ENCODE measurements at regions not wholly inside any gene's neighbourhood (a gene's known extent, or its start where the extent isn't known, plus 50 kb on each side); places are given as distances from the start of the nearest gene placed in this dataset.
"Not testable (repeated sequence)": the region's sequence is repeated elsewhere in the genome, so short reads cannot be mapped to it uniquely, and the experiment has no call there.

- DNase-seq, result no peak
Observed at GRCh38 chr2:171266102-171266501, 105.4 kb upstream of the TLK1 start.

GRCh38 chr2:171261529-171261928 is 100.8 kb upstream of the TLK1 start:
- DNase-seq, result not testable (repeated sequence)

GRCh38 chr2:171260471-171261424 is 100.1 kb upstream of the TLK1 start:
- DNase-seq, result no peak

- DNase-seq, result no peak
Observed at GRCh38 chr2:171254666-171255065, 94.0 kb upstream of the TLK1 start.

GRCh38 chr2:171253900-171254650 is 93.4 kb upstream of the TLK1 start:
- DNase-seq, result no peak

- DNase-seq, result no peak
Observed at GRCh38 chr2:171253279-171253678, 92.6 kb upstream of the TLK1 start.

- no peak for DNase-seq
Observed at GRCh38 chr2:171249689-171250088, 89.0 kb upstream of the TLK1 start.

GRCh38 chr2:171247741-171248662 is 87.3 kb upstream of the TLK1 start:
- DNase-seq, result no peak

- DNase-seq, result no peak
Observed at GRCh38 chr2:171244970-171245782, 84.5 kb upstream of the TLK1 start.

GRCh38 chr2:171244466-171244969 is 83.8 kb upstream of the TLK1 start:
- no peak for DNase-seq

GRCh38 chr2:171241771-171242170 is 81.1 kb upstream of the TLK1 start:
- no peak for DNase-seq

- no peak for DNase-seq
Observed at GRCh38 chr2:171238946-171239345, 78.3 kb upstream of the TLK1 start.

GRCh38 chr2:171237751-171238505 is 77.2 kb upstream of the TLK1 start:
- DNase-seq, result no peak

GRCh38 chr2:171235262-171235881 is 74.7 kb upstream of the TLK1 start:
- no peak for DNase-seq

- no peak for DNase-seq
Observed at GRCh38 chr2:171230176-171230575, 69.5 kb upstream of the TLK1 start.

GRCh38 chr2:171228826-171229225 is 68.1 kb upstream of the TLK1 start:
- no peak for DNase-seq

GRCh38 chr2:171227066-171227782 is 66.5 kb upstream of the TLK1 start:
- no peak for DNase-seq

- DNase-seq, result no peak
Observed at GRCh38 chr2:171226461-171226860, 65.8 kb upstream of the TLK1 start.

GRCh38 chr2:171225989-171226388 is 65.3 kb upstream of the TLK1 start:
- DNase-seq, result no peak

Data from amniotic stem cell (primary cell).